ENCODE measurements at regions not wholly inside any gene's neighbourhood (a gene's known extent, or its start where the extent isn't known, plus 50 kb on each side); places are given as distances from the start of the nearest gene placed in this dataset.
"Not testable (repeated sequence)": the region's sequence is repeated elsewhere in the genome, so short reads cannot be mapped to it uniquely, and the experiment has no call there.

- no peak overlapping the region for H3K4me3 Mint-ChIP-seq
Measured at GRCh38 chr2:147428120-147428747, 416.6 kb upstream of the ACVR2A start.

GRCh38 chr2:147425437-147426029 is 419.3 kb upstream of the ACVR2A start:
- Mint-ChIP-seq H3K9me3 (peaks cover 0 to 1% (median 0%) of the 10 kb centered on the region in 3 donors), H3K4me3 (no peak overlapping the region)

More at GRCh38 chr2:147428120-147428747, 416.6 kb upstream of the ACVR2A start:
- H3K27ac Mint-ChIP-seq = no peak overlapping the region
- peaks cover 0 to 1% (median 0%) of the 10 kb centered on the region in 3 donors for H3K9me3 Mint-ChIP-seq
- peaks cover 2% of the 10 kb centered on the region for H3K36me3 Mint-ChIP-seq
- H3K27me3 Mint-ChIP-seq = no peaks in the 10 kb centered on the region
- H3K4me1 Mint-ChIP-seq = no peaks in the 10 kb centered on the region

GRCh38 chr2:147424766-147425165 is 420.1 kb upstream of the ACVR2A start:
- Mint-ChIP-seq H3K27ac (no peak overlapping the region), H3K9me3 (peaks cover 0 to 1% (median under 1%) of the 10 kb centered on the region in 3 donors), H3K27me3 (no peaks in the 10 kb centered on the region), H3K4me3 (no peak overlapping the region), H3K36me3 (peaks cover 2% of the 10 kb centered on the region), H3K4me1 (no peaks in the 10 kb centered on the region)

More at GRCh38 chr2:147425437-147426029, 419.3 kb upstream of the ACVR2A start:
- H3K27me3 Mint-ChIP-seq = no peaks in the 10 kb centered on the region
- peaks cover 2% of the 10 kb centered on the region for H3K36me3 Mint-ChIP-seq
- H3K4me1 Mint-ChIP-seq = no peaks in the 10 kb centered on the region
- H3K27ac Mint-ChIP-seq = no peak overlapping the region

GRCh38 chr2:147420947-147421675 is 423.7 kb upstream of the ACVR2A start:
- Mint-ChIP-seq H3K4me3 (no peak overlapping the region), H3K27me3 (no peaks in the 10 kb centered on the region), H3K9me3 (peaks cover 1 to 3% (median 3%) of the 10 kb centered on the region in 3 donors), H3K36me3 (no peaks in the 10 kb centered on the region), H3K27ac (no peak overlapping the region), H3K4me1 (no peaks in the 10 kb centered on the region)

- no peak overlapping the region for H3K4me3 Mint-ChIP-seq
- no peak overlapping the region for H3K27ac Mint-ChIP-seq
- H3K36me3 Mint-ChIP-seq = no peaks in the 10 kb centered on the region
- no peaks in the 10 kb centered on the region for H3K27me3 Mint-ChIP-seq
- H3K9me3 Mint-ChIP-seq = peaks cover 1 to 3% (median 3%) of the 10 kb centered on the region in 3 donors
- H3K4me1 Mint-ChIP-seq = no peaks in the 10 kb centered on the region
Measured at GRCh38 chr2:147420517-147420916, 424.3 kb upstream of the ACVR2A start.

GRCh38 chr2:147416099-147416498 is 428.7 kb upstream of the ACVR2A start:
- no peak overlapping the region for H3K4me3 Mint-ChIP-seq

GRCh38 chr2:147414656-147415055 is 430.2 kb upstream of the ACVR2A start:
- not testable (repeated sequence) for H3K27ac Mint-ChIP-seq, H3K4me3 Mint-ChIP-seq, H3K36me3 Mint-ChIP-seq, H3K4me1 Mint-ChIP-seq, H3K27me3 Mint-ChIP-seq
- peaks cover 3 to 18% (median 5%) of the 10 kb centered on the region in 3 donors for H3K9me3 Mint-ChIP-seq

More at GRCh38 chr2:147416099-147416498, 428.7 kb upstream of the ACVR2A start:
- peaks cover 1% of the 10 kb centered on the region for H3K36me3 Mint-ChIP-seq
- H3K27me3 Mint-ChIP-seq = peaks cover 1% of the 10 kb centered on the region
- peaks cover 3 to 9% (median 4%) of the 10 kb centered on the region in 3 donors for H3K9me3 Mint-ChIP-seq
- no peaks in the 10 kb centered on the region for H3K4me1 Mint-ChIP-seq
- H3K27ac Mint-ChIP-seq = no peak overlapping the region

GRCh38 chr2:147408357-147408756 is 436.5 kb upstream of the ACVR2A start:
- Mint-ChIP-seq H3K36me3 (no peaks in the 10 kb centered on the region), H3K4me1 (peaks cover 0 to 1% (median 0%) of the 10 kb centered on the region in 3 donors), H3K27ac (no peak overlapping the region), H3K27me3 (no peaks in the 10 kb centered on the region), H3K9me3 (peaks cover 2 to 19% (median 4%) of the 10 kb centered on the region in 3 donors), H3K4me3 (no peak overlapping the region)

- peaks cover 2 to 9% (median 4%) of the 10 kb centered on the region in 3 donors for H3K9me3 Mint-ChIP-seq
- H3K36me3 Mint-ChIP-seq = no peaks in the 10 kb centered on the region
- H3K27ac Mint-ChIP-seq = no peak overlapping the region
- H3K27me3 Mint-ChIP-seq = no peaks in the 10 kb centered on the region
- H3K4me1 Mint-ChIP-seq = peaks cover 0 to 1% (median 0%) of the 10 kb centered on the region in 3 donors
- H3K4me3 Mint-ChIP-seq = no peak overlapping the region
Measured at GRCh38 chr2:147405651-147406050, 439.2 kb upstream of the ACVR2A start.

- no peaks in the 10 kb centered on the region for H3K4me1 Mint-ChIP-seq
- H3K4me3 Mint-ChIP-seq = no peak overlapping the region
- no peaks in the 10 kb centered on the region for H3K27me3 Mint-ChIP-seq
- no peaks in the 10 kb centered on the region for H3K9me3 Mint-ChIP-seq
- no peak overlapping the region for H3K27ac Mint-ChIP-seq
- H3K36me3 Mint-ChIP-seq = no peaks in the 10 kb centered on the region
Measured at GRCh38 chr2:147398996-147399395, 445.8 kb upstream of the ACVR2A start.

GRCh38 chr2:147398301-147398700 is 446.5 kb upstream of the ACVR2A start:
- Mint-ChIP-seq H3K27ac (no peak overlapping the region), H3K36me3 (no peaks in the 10 kb centered on the region), H3K4me3 (no peak overlapping the region), H3K9me3 (no peaks in the 10 kb centered on the region), H3K4me1 (no peaks in the 10 kb centered on the region), H3K27me3 (no peaks in the 10 kb centered on the region)

- no peak overlapping the region for H3K27ac Mint-ChIP-seq
- H3K36me3 Mint-ChIP-seq = no peaks in the 10 kb centered on the region
- H3K9me3 Mint-ChIP-seq = no peaks in the 10 kb centered on the region
- no peaks in the 10 kb centered on the region for H3K27me3 Mint-ChIP-seq
- no peaks in the 10 kb centered on the region for H3K4me1 Mint-ChIP-seq
- H3K4me3 Mint-ChIP-seq = no peak overlapping the region
Measured at GRCh38 chr2:147396890-147397289, 447.9 kb upstream of the ACVR2A start.

GRCh38 chr2:147394179-147394790 is 450.5 kb upstream of the ACVR2A start:
- Mint-ChIP-seq H3K9me3 (no peaks in the 10 kb centered on the region), H3K36me3 (no peaks in the 10 kb centered on the region), H3K4me3 (no peak overlapping the region), H3K27me3 (no peaks in the 10 kb centered on the region), H3K27ac (no peak overlapping the region), H3K4me1 (no peaks in the 10 kb centered on the region)

GRCh38 chr2:147392180-147392579 is 452.6 kb upstream of the ACVR2A start:
- H3K4me1 Mint-ChIP-seq = no peaks in the 10 kb centered on the region
- no peaks in the 10 kb centered on the region for H3K36me3 Mint-ChIP-seq
- H3K4me3 Mint-ChIP-seq = no peak overlapping the region
- H3K9me3 Mint-ChIP-seq = no peaks in the 10 kb centered on the region
- no peaks in the 10 kb centered on the region for H3K27me3 Mint-ChIP-seq
- no peak overlapping the region for H3K27ac Mint-ChIP-seq

- Mint-ChIP-seq H3K4me1 (no peaks in the 10 kb centered on the region), H3K27me3 (no peaks in the 10 kb centered on the region), H3K36me3 (no peaks in the 10 kb centered on the region), H3K4me3 (no peak overlapping the region), H3K9me3 (no peaks in the 10 kb centered on the region), H3K27ac (no peak overlapping the region)
Measured at GRCh38 chr2:147390475-147390874, 454.4 kb upstream of the ACVR2A start.
